Endothelial cell of umbilical vein (primary cell): ENCODE measurements at regions not wholly inside any gene's neighbourhood (a gene's known extent, or its start where the extent isn't known, plus 50 kb on each side); places are given as distances from the start of the nearest gene placed in this dataset.

ENCODE experiments used
- BruUV-seq: library from RNA; stranded (reverse); fragments of 400-500 nt; replicated peaks from 2 replicates; lab custom pipeline; 2021; lab: Mats Ljungman, UMichigan
- CTCF ChIA-PET: fragments of 300-600, 350-600 bp; sonication (Branson Sonifier 250); formaldehyde crosslinking; loops from one replicate; lab custom pipeline; 2021; ENCODE audit warnings: antibody characterized with exemption, inconsistent platforms; lab: Charles Lee
- POLR2A ChIA-PET: fragments of 300-600, 350-600 bp; sonication (Branson Sonifier 250); formaldehyde crosslinking; loops from one replicate; lab custom pipeline; 2021; ENCODE audit warnings: antibody characterized with exemption, inconsistent platforms; lab: Charles Lee
- DNase-seq: peaks from one replicate; pipeline ENCODE4 v3.0.0-alpha.2; 2011; ENCODE audit warnings: low read depth, low spot score
- FAIRE-seq: peaks from 2 replicates; lab custom pipeline; 2011; peaks lifted over from hg19 to GRCh38; lab: Jason Lieb, UNC
- H2AFZ ChIP-seq: 2 replicates; pipeline ENCODE4 v1.6.0; 2012; ENCODE audit warnings: low read depth, low read length, control low read depth, inconsistent platforms
- H3K27ac ChIP-seq: 2 replicates; pipeline ENCODE4 v1.5.1; 2011; ENCODE audit warnings: low read depth, mild to moderate bottlenecking, control low read depth, low read length, moderate library complexity; ENCODE audit not compliant: insufficient read depth
- H3K27me3 ChIP-seq, 2 experiments: 2 replicates each; pipeline versions ENCODE4 v1.6.0 to v1.6.1; 2011; ENCODE audit warnings: low read length in 2 of 2, mixed read lengths in 1 of 2; ENCODE audit not compliant: control insufficient read depth in 2 of 2, insufficient read depth in 2 of 2
- H3K36me3 ChIP-seq, 2 experiments: 2 replicates in 1 of 2; 3 replicates in 1 of 2; pipeline ENCODE4 v1.5.1; 2011; ENCODE audit warnings: low read length in 2 of 2, mild to moderate bottlenecking in 1 of 2, moderate library complexity in 1 of 2; ENCODE audit not compliant: control insufficient read depth in 2 of 2, insufficient read depth in 2 of 2; ENCODE audit errors: extremely low read depth in 1 of 2
- H3K4me1 ChIP-seq: 3 replicates; pipeline ENCODE4 v1.5.1; 2011; ENCODE audit warnings: mild to moderate bottlenecking, low read length; ENCODE audit not compliant: control insufficient read depth, insufficient read depth; ENCODE audit errors: extremely low read depth
- H3K4me2 ChIP-seq: 2 replicates; pipeline ENCODE4 v1.6.1; 2011; ENCODE audit warnings: low read length, control low read depth, mixed read lengths; ENCODE audit not compliant: insufficient read depth
- H3K4me3 ChIP-seq, 3 experiments: fragments of 200-600 bp in 1 of 3; sonication (generic), shearing (Covaris generic) in 1 of 3; replicated peaks in 1 of 3; 2 replicates each; pipeline ENCODE4 v1.5.1; 2011 to 2016; ENCODE audit warnings: control low read depth in 3 of 3, low read length in 3 of 3, mild to moderate bottlenecking in 2 of 3, inconsistent platforms in 1 of 3, low read depth in 1 of 3, moderate library complexity in 1 of 3; ENCODE audit not compliant: insufficient read depth in 1 of 3
- H3K79me2 ChIP-seq: 2 replicates; pipeline ENCODE4 v1.6.0; 2012; ENCODE audit warnings: low read length, inconsistent platforms; ENCODE audit not compliant: control insufficient read depth, insufficient read depth
- H3K9ac ChIP-seq: replicated peaks from 2 replicates; pipeline ENCODE3; 2011; ENCODE audit warnings: low read length, control low read depth; ENCODE audit not compliant: insufficient read depth; ENCODE audit errors: extremely low read depth
- H3K9me1 ChIP-seq: replicated peaks from 3 replicates; pipeline ENCODE4 v1.6.0; 2011; ENCODE audit warnings: mild to moderate bottlenecking, low read length; ENCODE audit not compliant: control insufficient read depth, insufficient read depth; ENCODE audit errors: extremely low read depth
- H3K9me3 ChIP-seq: replicated peaks from 2 replicates; pipeline ENCODE4 v1.5.1; 2012; ENCODE audit warnings: low read length, inconsistent platforms; ENCODE audit not compliant: control insufficient read depth, insufficient read depth
- H4K20me1 ChIP-seq: replicated peaks from 2 replicates; pipeline ENCODE3; 2011; ENCODE audit warnings: mild to moderate bottlenecking, low read length; ENCODE audit not compliant: control insufficient read depth, insufficient read depth; ENCODE audit errors: extremely low read depth
- EZH2 ChIP-seq: IDR thresholded peaks from 2 replicates; pipeline ENCODE4 v1.6.1; 2012; ENCODE audit warnings: borderline replicate concordance, low read depth, mild to moderate bottlenecking, moderate library complexity, low read length, inconsistent platforms; ENCODE audit not compliant: severe bottlenecking
- FOS ChIP-seq: IDR thresholded peaks from 2 replicates; pipeline ENCODE4 v1.6.1; 2011; ENCODE audit warnings: mild to moderate bottlenecking, low read length, moderate library complexity, borderline replicate concordance; ENCODE audit not compliant: insufficient read depth
- GATA2 ChIP-seq: IDR thresholded peaks from 2 replicates; pipeline ENCODE4 v1.7.0; 2011; ENCODE audit warnings: low read depth, mild to moderate bottlenecking, moderate library complexity, mixed read lengths, low read length; ENCODE audit not compliant: insufficient read length, insufficient read depth
- JUN ChIP-seq: IDR thresholded peaks from 2 replicates; pipeline ENCODE4 v1.6.1; 2011; ENCODE audit warnings: borderline replicate concordance, low read depth; ENCODE audit not compliant: insufficient read length, insufficient read depth
- MYC ChIP-seq: IDR thresholded peaks from one replicate; pipeline ENCODE4 v1.6.1; 2011; ENCODE audit warnings: mild to moderate bottlenecking, low read depth, low read length
- POLR2A ChIP-seq: IDR thresholded peaks from 2 replicates; pipeline ENCODE4 v1.6.1; 2012; ENCODE audit warnings: low read depth, mild to moderate bottlenecking, control low read depth, low read length
- POLR2AphosphoS5 ChIP-seq: IDR thresholded peaks from 2 replicates; pipeline ENCODE4 v1.6.1; 2012; ENCODE audit warnings: low read depth, mild to moderate bottlenecking, control low read depth, low read length, moderate library complexity; ENCODE audit not compliant: insufficient read depth
- dilution Hi-C: fragments of 300-500 bp; cut with MboI; formaldehyde crosslinking; loops from one replicate; pipeline ENCODE4 v1.15.0; 2019; ENCODE audit warnings: low sequenced_read_pairs; ENCODE audit not compliant: extremely low pct_ligation_motif_present
- intact Hi-C: fragments of 100-400 bp; cut with micrococcal nuclease; formaldehyde crosslinking; loops from one replicate; pipeline ENCODE4 v1.10.0; 2022
- TF ChIP-seq, protein P1 (sequence below), 2 donors: IDR thresholded peaks; 1 replicate in 1 of 2; 2 replicates in 1 of 2; pipeline ENCODE4 v1.5.1; 2011; ENCODE audit warnings: low read length in 2 of 2, mild to moderate bottlenecking in 2 of 2, moderate library complexity in 2 of 2, control low read depth in 1 of 2, inconsistent platforms in 1 of 2, low read depth in 1 of 2; ENCODE audit not compliant: insufficient read depth in 1 of 2; ENCODE audit errors: extremely low read depth in 1 of 2
- TF ChIP-seq, protein P2 (sequence below): IDR thresholded peaks from 2 replicates; pipeline ENCODE4 v1.6.1; 2011; ENCODE audit not compliant: insufficient read depth, insufficient read length

DNA sequence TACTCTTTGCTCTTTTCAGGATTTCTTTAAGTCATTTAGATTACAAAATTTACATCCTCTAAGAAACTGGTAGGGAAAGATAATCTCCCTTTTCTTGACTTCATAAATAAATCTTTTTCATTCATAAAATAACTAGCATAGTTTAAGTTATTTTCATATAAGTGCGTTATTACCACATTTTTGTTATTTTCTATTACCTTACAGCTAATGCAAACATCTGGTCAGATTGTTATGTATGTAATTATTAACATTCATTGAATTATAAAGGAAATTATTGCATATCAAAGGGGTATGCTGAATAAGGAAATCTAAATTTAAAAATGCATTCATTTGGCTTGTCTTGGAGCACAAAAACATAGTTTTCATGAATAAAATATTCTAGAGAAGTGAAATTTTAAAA is 55.3 kb upstream of the SLITRK1 start:
- no peak overlapping the region for H3K27ac ChIP-seq
- H3K9me3 ChIP-seq = peaks cover 2% of the 10 kb centered on the region
- ChIA-PET CTCF (no interaction called here), POLR2A (no interaction called here)
- FAIRE-seq (no peak), DNase-seq (no peak)
- no peaks in the 10 kb centered on the region for H3K9me1 ChIP-seq
- TF ChIP-seq POLR2AphosphoS5 (no peak), EZH2 (no peak), JUN (no peak), FOS (no peak), GATA2 (no peak), MYC (no peak), POLR2A (no peak)
- TF ChIP-seq, protein P1, sequence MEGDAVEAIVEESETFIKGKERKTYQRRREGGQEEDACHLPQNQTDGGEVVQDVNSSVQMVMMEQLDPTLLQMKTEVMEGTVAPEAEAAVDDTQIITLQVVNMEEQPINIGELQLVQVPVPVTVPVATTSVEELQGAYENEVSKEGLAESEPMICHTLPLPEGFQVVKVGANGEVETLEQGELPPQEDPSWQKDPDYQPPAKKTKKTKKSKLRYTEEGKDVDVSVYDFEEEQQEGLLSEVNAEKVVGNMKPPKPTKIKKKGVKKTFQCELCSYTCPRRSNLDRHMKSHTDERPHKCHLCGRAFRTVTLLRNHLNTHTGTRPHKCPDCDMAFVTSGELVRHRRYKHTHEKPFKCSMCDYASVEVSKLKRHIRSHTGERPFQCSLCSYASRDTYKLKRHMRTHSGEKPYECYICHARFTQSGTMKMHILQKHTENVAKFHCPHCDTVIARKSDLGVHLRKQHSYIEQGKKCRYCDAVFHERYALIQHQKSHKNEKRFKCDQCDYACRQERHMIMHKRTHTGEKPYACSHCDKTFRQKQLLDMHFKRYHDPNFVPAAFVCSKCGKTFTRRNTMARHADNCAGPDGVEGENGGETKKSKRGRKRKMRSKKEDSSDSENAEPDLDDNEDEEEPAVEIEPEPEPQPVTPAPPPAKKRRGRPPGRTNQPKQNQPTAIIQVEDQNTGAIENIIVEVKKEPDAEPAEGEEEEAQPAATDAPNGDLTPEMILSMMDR (IDR thresholded peaks at IDR 0.05; ENCODE audit: extremely low read depth in 1 of 2, insufficient read depth in 1 of 2, low read depth in 1 of 2, low read length in 2 of 2) = no peak
- TF ChIP-seq, protein P2, sequence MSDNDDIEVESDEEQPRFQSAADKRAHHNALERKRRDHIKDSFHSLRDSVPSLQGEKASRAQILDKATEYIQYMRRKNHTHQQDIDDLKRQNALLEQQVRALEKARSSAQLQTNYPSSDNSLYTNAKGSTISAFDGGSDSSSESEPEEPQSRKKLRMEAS = no peak
- dilution Hi-C loops (no loop called here), intact Hi-C loops (no loop called here)
- no peaks in the 10 kb centered on the region for H3K27me3 ChIP-seq
- H3K4me2 ChIP-seq = no peak overlapping the region
- no peaks in the 10 kb centered on the region for H3K4me1 ChIP-seq
- H2AFZ ChIP-seq = no peak overlapping the region
- no peaks in the 10 kb centered on the region for H3K36me3 ChIP-seq
- no peaks in the 10 kb centered on the region for H4K20me1 ChIP-seq
- H3K9ac ChIP-seq = no peak overlapping the region
- no peak overlapping the region for H3K4me3 ChIP-seq
- H3K79me2 ChIP-seq = no peaks in the 10 kb centered on the region
- no TSS peak for BruUV-seq
